ENCODE measurements at regions not wholly inside any gene's neighbourhood (a gene's known extent, or its start where the extent isn't known, plus 50 kb on each side); places are given as distances from the start of the nearest gene placed in this dataset.

DNA sequence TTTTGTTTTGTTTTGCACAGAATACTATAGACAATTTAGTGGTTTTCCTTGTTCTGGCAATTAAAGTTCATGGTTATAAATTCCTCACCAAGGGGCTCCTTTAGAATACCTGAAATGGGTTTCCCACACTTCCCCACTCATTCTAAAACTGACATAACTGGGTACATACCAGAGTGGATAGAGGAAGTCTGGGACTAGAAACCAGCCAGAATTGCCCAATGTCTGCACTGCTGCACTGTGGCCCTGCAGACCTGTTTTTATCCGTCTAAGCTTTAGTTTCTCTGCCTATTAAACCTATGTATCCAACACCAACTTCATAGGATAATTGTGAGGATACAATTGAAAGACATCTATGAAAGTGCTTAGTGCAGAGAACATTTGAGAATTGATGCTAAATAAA, 498.6 kb downstream of the KCTD12 start:
- Histone ChIP-seq H4K20me1 (replicated peaks; ENCODE audit: control insufficient read depth, extremely low read depth, insufficient read depth, low read length) (no peaks in the 10 kb centered on the region), H3K4me1 (ENCODE audit: control insufficient read depth, extremely low read depth, insufficient read depth, low read length) (no peaks in the 10 kb centered on the region), H3K9me1 (replicated peaks; ENCODE audit: control insufficient read depth, extremely low read depth, insufficient read depth, low read length) (no peaks in the 10 kb centered on the region), H3K9me3 (replicated peaks; ENCODE audit: control insufficient read depth, insufficient read depth, low read length) (no peaks in the 10 kb centered on the region), H3K36me3 (ENCODE audit: control insufficient read depth in 2 of 2, extremely low read depth in 1 of 2, insufficient read depth in 2 of 2, low read length in 2 of 2) (no peaks in the 10 kb centered on the region), H2AFZ (ENCODE audit: low read depth, low read length) (no peak overlapping the region), H3K79me2 (ENCODE audit: control insufficient read depth, insufficient read depth, low read length) (no peaks in the 10 kb centered on the region), H3K4me3 (replicated peaks in 1 of 3; ENCODE audit: insufficient read depth in 1 of 3, low read depth in 1 of 3, low read length in 3 of 3) (no peak overlapping the region), H3K27ac (ENCODE audit: insufficient read depth, low read depth, low read length) (no peak overlapping the region), H3K27me3 (ENCODE audit: control insufficient read depth in 2 of 2, insufficient read depth in 2 of 2, low read length in 2 of 2) (no peaks in the 10 kb centered on the region), H3K4me2 (ENCODE audit: insufficient read depth, low read length) (no peak overlapping the region), H3K9ac (replicated peaks; ENCODE audit: extremely low read depth, insufficient read depth, low read length) (no peak overlapping the region)
- DNase-seq (ENCODE audit: low read depth, low spot score) (no peak), FAIRE-seq (no peak)
- no TSS peak for BruUV-seq (replicated peaks)
- TF ChIP-seq EZH2 (IDR thresholded peaks at IDR 0.05; ENCODE audit: borderline replicate concordance, low read depth, low read length, severe bottlenecking) = no peak
- dilution Hi-C loops (cut with MboI; ENCODE audit: extremely low pct_ligation_motif_present, low sequenced_read_pairs) = no loop called here
- POLR2A ChIA-PET = no interaction called here
- CTCF ChIA-PET = interaction anchor here (0.5 to 0.9 kb wide), 2 partner anchors 9 to 338 kb away, joined by 3 read pairs; no protein-coding TSS in a partner anchor
- intact Hi-C loops (cut with micrococcal nuclease) = no loop called here

DNA sequence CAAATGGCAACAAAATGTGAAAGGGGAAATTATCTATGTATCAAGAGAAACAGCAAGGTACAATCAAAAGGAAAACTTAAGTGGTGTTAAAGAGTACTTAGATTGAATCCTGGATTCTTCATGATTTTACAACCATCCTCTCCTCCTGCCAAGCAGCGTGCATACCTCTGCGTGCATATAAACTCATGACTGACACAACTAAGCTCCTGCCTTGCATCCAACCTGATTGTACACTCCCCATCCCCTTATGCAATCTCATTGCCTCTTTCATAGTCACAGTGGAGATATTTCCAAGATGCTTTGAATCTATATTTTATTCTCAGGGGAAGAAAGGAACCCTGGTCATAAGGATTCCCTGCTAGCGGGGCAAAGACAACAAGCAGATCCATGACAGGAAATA, 499.9 kb downstream of the KCTD12 start:
- dilution Hi-C loops (cut with MboI; ENCODE audit: extremely low pct_ligation_motif_present, low sequenced_read_pairs) = no loop called here
- CTCF ChIA-PET = interaction anchor here (0.9 kb wide), 1 partner anchor 11 kb away, joined by 3 read pairs; no protein-coding TSS in a partner anchor
- intact Hi-C loops (cut with micrococcal nuclease) = no loop called here

More for the DNA sequence above, 499.9 kb downstream of the KCTD12 start:
- Histone ChIP-seq H3K9ac (replicated peaks; ENCODE audit: extremely low read depth, insufficient read depth, low read length) (no peak overlapping the region), H3K4me2 (ENCODE audit: insufficient read depth, low read length) (no peak overlapping the region), H3K9me1 (replicated peaks; ENCODE audit: control insufficient read depth, extremely low read depth, insufficient read depth, low read length) (no peaks in the 10 kb centered on the region), H3K4me3 (replicated peaks in 1 of 3; ENCODE audit: insufficient read depth in 1 of 3, low read depth in 1 of 3, low read length in 3 of 3) (no peak overlapping the region), H3K79me2 (ENCODE audit: control insufficient read depth, insufficient read depth, low read length) (no peaks in the 10 kb centered on the region), H3K36me3 (ENCODE audit: control insufficient read depth in 2 of 2, extremely low read depth in 1 of 2, insufficient read depth in 2 of 2, low read length in 2 of 2) (no peaks in the 10 kb centered on the region), H3K9me3 (replicated peaks; ENCODE audit: control insufficient read depth, insufficient read depth, low read length) (no peaks in the 10 kb centered on the region), H3K4me1 (ENCODE audit: control insufficient read depth, extremely low read depth, insufficient read depth, low read length) (no peaks in the 10 kb centered on the region), H3K27ac (ENCODE audit: insufficient read depth, low read depth, low read length) (no peak overlapping the region), H3K27me3 (ENCODE audit: control insufficient read depth in 2 of 2, insufficient read depth in 2 of 2, low read length in 2 of 2) (no peaks in the 10 kb centered on the region), H4K20me1 (replicated peaks; ENCODE audit: control insufficient read depth, extremely low read depth, insufficient read depth, low read length) (no peaks in the 10 kb centered on the region), H2AFZ (ENCODE audit: low read depth, low read length) (no peak overlapping the region)
- no peak for TF ChIP-seq GATA2 (IDR thresholded peaks at IDR 0.05; ENCODE audit: insufficient read depth, insufficient read length, low read depth, low read length)
- no peak for TF ChIP-seq POLR2AphosphoS5 (IDR thresholded peaks at IDR 0.05; ENCODE audit: insufficient read depth, low read depth, low read length)
- TF ChIP-seq EZH2 (IDR thresholded peaks at IDR 0.05; ENCODE audit: borderline replicate concordance, low read depth, low read length, severe bottlenecking) = no peak
- no peak for TF ChIP-seq MYC (IDR thresholded peaks at IDR 0.05; ENCODE audit: low read depth, low read length)
- BruUV-seq (replicated peaks) = no TSS peak
- DNase-seq (ENCODE audit: low read depth, low spot score) (no peak), FAIRE-seq (no peak)
- POLR2A ChIA-PET = no interaction called here

Data from endothelial cell of umbilical vein (primary cell).